CD4-positive, alpha-beta memory T cell (primary cell): ENCODE measurements at regions not wholly inside any gene's neighbourhood (a gene's known extent, or its start where the extent isn't known, plus 50 kb on each side); places are given as distances from the start of the nearest gene placed in this dataset.

Experiments
- CTCF ChIA-PET: fragments of 350-600 bp; sonication (Branson Sonifier 250); formaldehyde crosslinking; loops from one replicate; lab custom pipeline; 2021; ENCODE audit warnings: inconsistent platforms; ENCODE audit not compliant: partially characterized antibody; lab: Charles Lee
- POLR2A ChIA-PET: fragments of 350-600 bp; sonication (Branson Sonifier 250); formaldehyde crosslinking; loops from one replicate; lab custom pipeline; 2021; ENCODE audit not compliant: partially characterized antibody; lab: Charles Lee
- DNase-seq, 5 donors: peaks; one replicate each; pipeline versions ENCODE4 v3.0.0 to v3.0.0-alpha.2; 2020 to 2022; ENCODE audit warnings: mixed read lengths in 1 of 5
- H3K27ac ChIP-seq: one replicate; pipeline ENCODE4 v1.7.0; 2013; ENCODE audit warnings: low read depth, low read length
- H3K27me3 ChIP-seq: 2 replicates; pipeline ENCODE4 v1.7.0; 2013; ENCODE audit warnings: mild to moderate bottlenecking, low read length, moderate library complexity; ENCODE audit not compliant: insufficient read depth
- H3K36me3 ChIP-seq: 2 replicates; pipeline ENCODE4 v1.7.0; 2013; ENCODE audit warnings: mild to moderate bottlenecking, low read length, moderate library complexity; ENCODE audit not compliant: insufficient read depth
- H3K4me1 ChIP-seq: 2 replicates; pipeline ENCODE4 v1.7.0; 2013; ENCODE audit warnings: mild to moderate bottlenecking, low read length, moderate library complexity; ENCODE audit not compliant: insufficient read depth
- H3K4me3 ChIP-seq, 2 donors: one replicate each; pipeline ENCODE4 v1.7.0; 2013; ENCODE audit warnings: low read length in 2 of 2, mild to moderate bottlenecking in 1 of 2
- H3K9me3 ChIP-seq, 2 donors: one replicate each; pipeline ENCODE4 v1.7.0; 2013; ENCODE audit warnings: low read length in 2 of 2, control low read depth in 1 of 2; ENCODE audit not compliant: control insufficient read depth in 1 of 2
- H3K27ac Mint-ChIP-seq, 7 donors: one replicate each; pipeline ENCODE4 v1.8.0; 2020 to 2021; ENCODE audit warnings: mixed read lengths in 7 of 7, mild to moderate bottlenecking in 6 of 7, inconsistent platforms in 3 of 7, moderate library complexity in 3 of 7
- H3K27me3 Mint-ChIP-seq, 2 donors: one replicate each; pipeline ENCODE4 v1.8.0; 2020 to 2021; ENCODE audit warnings: mixed read lengths in 2 of 2
- H3K36me3 Mint-ChIP-seq, 2 donors: one replicate each; pipeline ENCODE4 v1.8.0; 2020 to 2021; ENCODE audit warnings: mixed read lengths in 2 of 2, inconsistent platforms in 1 of 2, mild to moderate bottlenecking in 1 of 2
- H3K4me1 Mint-ChIP-seq, 4 donors: one replicate each; pipeline ENCODE4 v1.8.0; 2020 to 2021; ENCODE audit warnings: mixed read lengths in 4 of 4, mild to moderate bottlenecking in 1 of 4
- H3K4me3 Mint-ChIP-seq, 8 donors: one replicate each; pipeline ENCODE4 v1.8.0; 2020 to 2021; ENCODE audit warnings: mixed read lengths in 8 of 8, mild to moderate bottlenecking in 7 of 8, moderate library complexity in 6 of 8, inconsistent platforms in 3 of 8
- H3K9me3 Mint-ChIP-seq, 8 donors: one replicate each; pipeline ENCODE4 v1.8.0; 2020 to 2021; ENCODE audit warnings: mixed read lengths in 8 of 8, mild to moderate bottlenecking in 5 of 8, inconsistent platforms in 3 of 8, moderate library complexity in 1 of 8
- intact Hi-C: fragments of 100-400 bp; cut with micrococcal nuclease; formaldehyde crosslinking; loops from one replicate; pipeline ENCODE4 v1.15.1; 2023

- Mint-ChIP-seq H3K27ac (no peak overlapping the region), H3K4me1 (no peaks in the 10 kb centered on the region), H3K9me3 (no peaks in the 10 kb centered on the region), H3K27me3 (peaks cover 9 to 26% of the 10 kb centered on the region in 2 donors), H3K4me3 (no peak overlapping the region), H3K36me3 (no peaks in the 10 kb centered on the region)
- Histone ChIP-seq H3K36me3 (no peaks in the 10 kb centered on the region), H3K4me3 (no peak overlapping the region), H3K27ac (no peak overlapping the region), H3K9me3 (no peaks in the 10 kb centered on the region), H3K4me1 (no peaks in the 10 kb centered on the region), H3K27me3 (no peaks in the 10 kb centered on the region)
- DNase-seq, result no peak
- intact Hi-C loops, result no loop called here
- ChIA-PET POLR2A (no interaction called here), CTCF (no interaction called here)
These were observed 122.8 kb upstream of the TNPO1 start for GRCh38 chr5:72693546-72694205.

- H3K4me3 Mint-ChIP-seq, result no peak overlapping the region
- DNase-seq, result no peak
- no peaks in the 10 kb centered on the region for H3K4me1 Mint-ChIP-seq
- H3K9me3 Mint-ChIP-seq, result no peaks in the 10 kb centered on the region
- Histone ChIP-seq H3K9me3 (no peaks in the 10 kb centered on the region), H3K4me3 (no peak overlapping the region), H3K4me1 (no peaks in the 10 kb centered on the region), H3K36me3 (no peaks in the 10 kb centered on the region), H3K27me3 (no peaks in the 10 kb centered on the region), H3K27ac (no peak overlapping the region)
- H3K27ac Mint-ChIP-seq, result no peak overlapping the region
- peaks cover 9 to 26% of the 10 kb centered on the region in 2 donors for H3K27me3 Mint-ChIP-seq
- ChIA-PET POLR2A (no interaction called here), CTCF (interaction anchor here (1.0 kb wide), 1 partner anchor 10 kb away, joined by 3 read pairs; no protein-coding TSS in a partner anchor)
- intact Hi-C loops, result no loop called here
- no peaks in the 10 kb centered on the region for H3K36me3 Mint-ChIP-seq
These were observed 123.6 kb upstream of the TNPO1 start for GRCh38 chr5:72692651-72693442.

GRCh38 chr5:72692231-72692637 lies 124.2 kb upstream of the TNPO1 start:
- Mint-ChIP-seq H3K27me3 (peaks cover 9 to 28% of the 10 kb centered on the region in 2 donors), H3K27ac (no peak overlapping the region)

GRCh38 chr5:72691751-72692150 lies 124.7 kb upstream of the TNPO1 start:
- CTCF ChIA-PET, result no interaction called here
- H3K36me3 Mint-ChIP-seq, result no peaks in the 10 kb centered on the region
- Histone ChIP-seq H3K9me3 (no peaks in the 10 kb centered on the region), H3K27me3 (no peaks in the 10 kb centered on the region), H3K4me1 (no peaks in the 10 kb centered on the region), H3K36me3 (no peaks in the 10 kb centered on the region), H3K4me3 (no peak overlapping the region), H3K27ac (no peak overlapping the region)
- POLR2A ChIA-PET, result no interaction called here
- no peak overlapping the region for H3K27ac Mint-ChIP-seq
- no peak overlapping the region for H3K4me3 Mint-ChIP-seq
- intact Hi-C loops, result no loop called here
- H3K9me3 Mint-ChIP-seq, result no peaks in the 10 kb centered on the region
- peaks cover 9 to 28% of the 10 kb centered on the region in 2 donors for H3K27me3 Mint-ChIP-seq
- no peak for DNase-seq
- no peaks in the 10 kb centered on the region for H3K4me1 Mint-ChIP-seq

More at GRCh38 chr5:72692231-72692637, 124.2 kb upstream of the TNPO1 start:
- Histone ChIP-seq H3K27me3 (no peaks in the 10 kb centered on the region), H3K27ac (no peak overlapping the region), H3K4me3 (no peak overlapping the region), H3K36me3 (no peaks in the 10 kb centered on the region), H3K9me3 (no peaks in the 10 kb centered on the region), H3K4me1 (no peaks in the 10 kb centered on the region)
- Mint-ChIP-seq H3K4me3 (no peak overlapping the region), H3K4me1 (no peaks in the 10 kb centered on the region), H3K9me3 (no peaks in the 10 kb centered on the region), H3K36me3 (no peaks in the 10 kb centered on the region)
- CTCF ChIA-PET, result interaction anchor here (1.0 kb wide), 1 partner anchor 10 kb away, joined by 3 read pairs; no protein-coding TSS in a partner anchor
- DNase-seq, result no peak
- POLR2A ChIA-PET, result no interaction called here
- intact Hi-C loops, result no loop called here

GRCh38 chr5:72688916-72689315 lies 127.5 kb upstream of the TNPO1 start:
- CTCF ChIA-PET, result no interaction called here
- Mint-ChIP-seq H3K36me3 (no peaks in the 10 kb centered on the region), H3K27me3 (peaks cover 9 to 25% of the 10 kb centered on the region in 2 donors), H3K4me3 (no peak overlapping the region), H3K4me1 (no peaks in the 10 kb centered on the region), H3K9me3 (no peaks in the 10 kb centered on the region), H3K27ac (no peak overlapping the region)
- H3K4me1 ChIP-seq, result no peaks in the 10 kb centered on the region
- no peaks in the 10 kb centered on the region for H3K9me3 ChIP-seq
- intact Hi-C loops, result no loop called here
- no peaks in the 10 kb centered on the region for H3K27me3 ChIP-seq
- H3K36me3 ChIP-seq, result no peaks in the 10 kb centered on the region
- H3K27ac ChIP-seq, result no peak overlapping the region
- no peak overlapping the region for H3K4me3 ChIP-seq
- no peak for DNase-seq
- POLR2A ChIA-PET, result no interaction called here

- POLR2A ChIA-PET, result no interaction called here
- no peak overlapping the region for H3K27ac ChIP-seq
- intact Hi-C loops, result no loop called here
- Mint-ChIP-seq H3K9me3 (peaks cover 0 to 4% (median 0%) of the 10 kb centered on the region in 8 donors), H3K27ac (no peak overlapping the region), H3K4me3 (no peak overlapping the region), H3K36me3 (no peaks in the 10 kb centered on the region), H3K4me1 (no peaks in the 10 kb centered on the region), H3K27me3 (peaks cover 6 to 19% of the 10 kb centered on the region in 2 donors)
- H3K36me3 ChIP-seq, result no peaks in the 10 kb centered on the region
- no peak overlapping the region for H3K4me3 ChIP-seq
- no peaks in the 10 kb centered on the region for H3K4me1 ChIP-seq
- no peaks in the 10 kb centered on the region for H3K9me3 ChIP-seq
- no peaks in the 10 kb centered on the region for H3K27me3 ChIP-seq
- CTCF ChIA-PET, result no interaction called here
- no peak for DNase-seq
These were observed 129.2 kb upstream of the TNPO1 start for GRCh38 chr5:72687288-72687687.

- Mint-ChIP-seq H3K4me3 (no peak overlapping the region), H3K36me3 (no peaks in the 10 kb centered on the region), H3K27me3 (peaks cover 14 to 15% of the 10 kb centered on the region in 2 donors), H3K27ac (no peak overlapping the region), H3K4me1 (no peaks in the 10 kb centered on the region), H3K9me3 (peaks cover 0 to 17% (median 4%) of the 10 kb centered on the region in 8 donors)
- Histone ChIP-seq H3K27me3 (no peaks in the 10 kb centered on the region), H3K27ac (no peak overlapping the region), H3K36me3 (no peaks in the 10 kb centered on the region), H3K9me3 (no peaks in the 10 kb centered on the region), H3K4me3 (no peak overlapping the region), H3K4me1 (no peaks in the 10 kb centered on the region)
- DNase-seq, result no peak
- ChIA-PET POLR2A (no interaction called here), CTCF (interaction anchor here (0.8 kb wide), 1 partner anchor 10 kb away, joined by 3 read pairs; no protein-coding TSS in a partner anchor)
- intact Hi-C loops, result no loop called here
These were observed 133.9 kb upstream of the TNPO1 start for GRCh38 chr5:72682561-72682960.
